Mesenchymal stem cell (in vitro differentiated cells and primary cell): ENCODE measurements at regions not wholly inside any gene's neighbourhood (a gene's known extent, or its start where the extent isn't known, plus 50 kb on each side); places are given as distances from the start of the nearest gene placed in this dataset.

Experiments used
- DNase-seq: peaks from one replicate; pipeline ENCODE4 v3.0.0-alpha.2; 2013
- H2AFZ ChIP-seq: one replicate; pipeline ENCODE4 v1.6.1; 2013; ENCODE audit warnings: low read depth, mild to moderate bottlenecking, control low read depth, inconsistent platforms, low read length, moderate library complexity
- H2AK5ac ChIP-seq: 2 replicates; pipeline ENCODE4 v1.6.1; 2013; ENCODE audit warnings: low read length, moderate library complexity, mild to moderate bottlenecking, inconsistent platforms; ENCODE audit not compliant: severe bottlenecking
- H2BK120ac ChIP-seq: one replicate; pipeline ENCODE4 v1.6.1; 2013; ENCODE audit warnings: low read depth, mild to moderate bottlenecking, inconsistent platforms, low read length, moderate library complexity
- H2BK12ac ChIP-seq, 2 experiments: one replicate each; pipeline ENCODE4 v1.6.1; 2013; ENCODE audit warnings: inconsistent platforms in 2 of 2, low read length in 2 of 2, mild to moderate bottlenecking in 2 of 2, moderate library complexity in 2 of 2, control low read depth in 1 of 2
- H2BK15ac ChIP-seq: one replicate; pipeline ENCODE4 v1.6.1; 2013; ENCODE audit warnings: mild to moderate bottlenecking, low read depth, inconsistent platforms; ENCODE audit not compliant: poor library complexity, severe bottlenecking
- H2BK5ac ChIP-seq: 2 replicates; pipeline ENCODE4 v1.6.1; 2013; ENCODE audit warnings: low read depth, mild to moderate bottlenecking, low read length, control low read depth, inconsistent platforms; ENCODE audit not compliant: poor library complexity, severe bottlenecking
- H3K14ac ChIP-seq, 2 experiments: one replicate each; pipeline ENCODE4 v1.6.1; 2013; ENCODE audit warnings: inconsistent platforms in 2 of 2, low read length in 2 of 2, control low read depth in 1 of 2, mild to moderate bottlenecking in 1 of 2, moderate library complexity in 1 of 2
- H3K18ac ChIP-seq, 2 experiments: one replicate each; pipeline ENCODE4 v1.6.1; 2013; ENCODE audit warnings: inconsistent platforms in 2 of 2, low read length in 2 of 2, control low read depth in 1 of 2, low read depth in 1 of 2, mild to moderate bottlenecking in 1 of 2
- H3K23ac ChIP-seq, 2 experiments: one replicate each; pipeline ENCODE4 v1.6.1; 2013; ENCODE audit warnings: inconsistent platforms in 2 of 2, low read length in 2 of 2, mild to moderate bottlenecking in 2 of 2, moderate library complexity in 2 of 2, control low read depth in 1 of 2
- H3K27ac ChIP-seq: 2 replicates; pipeline ENCODE4 v1.5.1; 2013; ENCODE audit warnings: mild to moderate bottlenecking, moderate library complexity, low read length, control low read depth, inconsistent platforms; ENCODE audit not compliant: poor library complexity, severe bottlenecking
- H3K27me3 ChIP-seq, 2 experiments: 2 replicates each; pipeline versions ENCODE4 v1.6.1 to v1.7.0; 2013; ENCODE audit warnings: low read length in 2 of 2, mild to moderate bottlenecking in 2 of 2, moderate library complexity in 2 of 2, control low read depth in 1 of 2, inconsistent platforms in 1 of 2; ENCODE audit not compliant: control insufficient read depth in 1 of 2, insufficient read depth in 1 of 2
- H3K36me3 ChIP-seq, 2 experiments: 2 replicates each; pipeline versions ENCODE4 v1.6.1 to v1.7.0; 2013; ENCODE audit warnings: low read length in 2 of 2, control low read depth in 1 of 2, inconsistent platforms in 1 of 2, low read depth in 1 of 2, mild to moderate bottlenecking in 1 of 2; ENCODE audit not compliant: insufficient read depth in 2 of 2, control insufficient read depth in 1 of 2
- H3K4ac ChIP-seq, 2 experiments: one replicate each; pipeline ENCODE4 v1.6.1; 2013; ENCODE audit warnings: inconsistent platforms in 2 of 2, low read length in 2 of 2, mild to moderate bottlenecking in 2 of 2, moderate library complexity in 2 of 2, control low read depth in 1 of 2, low read depth in 1 of 2
- H3K4me1 ChIP-seq: 2 replicates; pipeline ENCODE4 v1.6.1; 2013; ENCODE audit warnings: low read depth, low read length, control low read depth; ENCODE audit not compliant: control insufficient read depth, insufficient read depth
- H3K4me2 ChIP-seq: 2 replicates; pipeline ENCODE4 v1.6.1; 2013; ENCODE audit warnings: low read length, mild to moderate bottlenecking, inconsistent platforms; ENCODE audit not compliant: poor library complexity, severe bottlenecking
- H3K4me3 ChIP-seq, 2 experiments: 2 replicates each; pipeline versions ENCODE4 v1.5.1 to v1.7.0; 2013; ENCODE audit warnings: low read length in 2 of 2, mild to moderate bottlenecking in 2 of 2, control low read depth in 1 of 2, low read depth in 1 of 2; ENCODE audit not compliant: insufficient read depth in 1 of 2
- H3K79me1 ChIP-seq: replicated peaks from 2 replicates; pipeline ENCODE4 v1.6.1; 2013; ENCODE audit warnings: mild to moderate bottlenecking, control low read depth, low read length, inconsistent platforms; ENCODE audit not compliant: poor library complexity, severe bottlenecking
- H3K9ac ChIP-seq: 2 replicates; pipeline ENCODE4 v1.7.0; 2013; ENCODE audit warnings: mild to moderate bottlenecking, low read length, moderate library complexity
- H3K9me3 ChIP-seq: 2 replicates; pipeline ENCODE4 v1.7.0; 2013; ENCODE audit warnings: mild to moderate bottlenecking, low read length; ENCODE audit not compliant: control insufficient read depth
- H4K8ac ChIP-seq: one replicate; pipeline ENCODE4 v1.6.1; 2013; ENCODE audit warnings: inconsistent platforms, mild to moderate bottlenecking, low read length, moderate library complexity
- H4K91ac ChIP-seq: one replicate; pipeline ENCODE4 v1.6.1; 2013; ENCODE audit warnings: mild to moderate bottlenecking, low read length, inconsistent platforms
- WGBS: methylation state at CpG from one replicate; pipeline ENCODE4 v1.1.7; 2013; ENCODE audit warnings: mixed read lengths; 5-methylcytosine and 5-hydroxymethylcytosine counted together

GRCh38 chr5:126198531-126198930 lies 224.7 kb upstream of the GRAMD2B start:
- H4K8ac ChIP-seq, result no peak overlapping the region
- H3K4me1 ChIP-seq, result no peaks in the 10 kb centered on the region
- H3K9me3 ChIP-seq, result peaks cover 3% of the 10 kb centered on the region
- H2BK15ac ChIP-seq, result no peak overlapping the region
- no peaks in the 10 kb centered on the region for H3K79me1 ChIP-seq
- no peak overlapping the region for H3K4me2 ChIP-seq
- no peak overlapping the region for H3K4me3 ChIP-seq
- no peak overlapping the region for H4K91ac ChIP-seq
- no peak overlapping the region for H3K9ac ChIP-seq
- H2BK5ac ChIP-seq, result no peak overlapping the region
- DNase-seq, result no peak
- 63% methylated on average over 2 of the region's 2 CpGs for WGBS
- no peak overlapping the region for H3K18ac ChIP-seq
- H3K23ac ChIP-seq, result no peak overlapping the region
- H3K36me3 ChIP-seq, result no peaks in the 10 kb centered on the region
- H2BK120ac ChIP-seq, result no peak overlapping the region
- no peak overlapping the region for H3K14ac ChIP-seq
- no peak overlapping the region for H3K27ac ChIP-seq
- H3K4ac ChIP-seq, result no peak overlapping the region
- H2AFZ ChIP-seq, result no peak overlapping the region
- H2BK12ac ChIP-seq, result no peak overlapping the region
- no peaks in the 10 kb centered on the region for H3K27me3 ChIP-seq
- no peak overlapping the region for H2AK5ac ChIP-seq

GRCh38 chr5:126199467-126199866 lies 223.7 kb upstream of the GRAMD2B start:
- Histone ChIP-seq H4K91ac (no peak overlapping the region), H3K27ac (no peak overlapping the region), H2BK120ac (no peak overlapping the region), H3K4me1 (no peaks in the 10 kb centered on the region), H4K8ac (no peak overlapping the region), H3K4ac (no peak overlapping the region), H3K9me3 (peaks cover 3% of the 10 kb centered on the region), H3K4me3 (no peak overlapping the region), H3K9ac (no peak overlapping the region), H2BK15ac (no peak overlapping the region), H3K27me3 (no peaks in the 10 kb centered on the region), H3K36me3 (no peaks in the 10 kb centered on the region), H3K18ac (no peak overlapping the region), H2AK5ac (no peak overlapping the region), H2BK5ac (no peak overlapping the region), H3K4me2 (no peak overlapping the region), H2AFZ (no peak overlapping the region), H3K14ac (no peak overlapping the region), H2BK12ac (no peak overlapping the region), H3K23ac (no peak overlapping the region), H3K79me1 (no peaks in the 10 kb centered on the region)
- 38% methylated on average over 1 of the region's 4 CpGs for WGBS
- DNase-seq, result no peak

GRCh38 chr5:126208691-126209090 lies 214.5 kb upstream of the GRAMD2B start:
- H3K27ac ChIP-seq, result no peak overlapping the region
- H3K27me3 ChIP-seq, result no peaks in the 10 kb centered on the region
- H3K9me3 ChIP-seq, result peaks cover 10% of the 10 kb centered on the region
- no peaks in the 10 kb centered on the region for H3K79me1 ChIP-seq
- H3K9ac ChIP-seq, result no peak overlapping the region
- no peak overlapping the region for H2AFZ ChIP-seq
- H3K4me3 ChIP-seq, result no peak overlapping the region
- WGBS, result 50% methylated on average over 2 of the region's 4 CpGs
- H3K23ac ChIP-seq, result no peak overlapping the region
- no peaks in the 10 kb centered on the region for H3K4me1 ChIP-seq
- H2BK15ac ChIP-seq, result no peak overlapping the region
- H3K36me3 ChIP-seq, result no peaks in the 10 kb centered on the region
- no peak overlapping the region for H2AK5ac ChIP-seq
- DNase-seq, result no peak
- no peak overlapping the region for H3K4ac ChIP-seq
- no peak overlapping the region for H3K18ac ChIP-seq
- H3K4me2 ChIP-seq, result no peak overlapping the region
- no peak overlapping the region for H3K14ac ChIP-seq
- no peak overlapping the region for H2BK120ac ChIP-seq
- no peak overlapping the region for H4K8ac ChIP-seq
- H4K91ac ChIP-seq, result no peak overlapping the region
- H2BK12ac ChIP-seq, result no peak overlapping the region
- no peak overlapping the region for H2BK5ac ChIP-seq

- no peak overlapping the region for H2BK120ac ChIP-seq
- no peak overlapping the region for H2AFZ ChIP-seq
- no peak overlapping the region for H3K4me2 ChIP-seq
- H3K4me3 ChIP-seq, result no peak overlapping the region
- H3K14ac ChIP-seq, result no peak overlapping the region
- no peak overlapping the region for H2AK5ac ChIP-seq
- WGBS, result 92% methylated on average over 6 of the region's 6 CpGs
- H3K18ac ChIP-seq, result no peak overlapping the region
- no peaks in the 10 kb centered on the region for H3K79me1 ChIP-seq
- H2BK15ac ChIP-seq, result no peak overlapping the region
- peaks cover 10% of the 10 kb centered on the region for H3K9me3 ChIP-seq
- no peak overlapping the region for H4K8ac ChIP-seq
- H2BK12ac ChIP-seq, result no peak overlapping the region
- H3K4me1 ChIP-seq, result no peaks in the 10 kb centered on the region
- no peak overlapping the region for H3K9ac ChIP-seq
- no peak overlapping the region for H3K23ac ChIP-seq
- H2BK5ac ChIP-seq, result no peak overlapping the region
- no peaks in the 10 kb centered on the region for H3K36me3 ChIP-seq
- no peak overlapping the region for H4K91ac ChIP-seq
- H3K27ac ChIP-seq, result no peak overlapping the region
- no peaks in the 10 kb centered on the region for H3K27me3 ChIP-seq
- no peak overlapping the region for H3K4ac ChIP-seq
- DNase-seq, result no peak
These were observed 212.3 kb upstream of the GRAMD2B start for GRCh38 chr5:126210955-126211354.
